Right atrium auricular region (tissue), 2 donors: ENCODE measurements at regions not wholly inside any gene's neighbourhood (a gene's known extent, or its start where the extent isn't known, plus 50 kb on each side); places are given as distances from the start of the nearest gene placed in this dataset.

Experiments
- DNase-seq: peaks from one replicate; pipeline ENCODE4 v3.0.0-alpha.2; 2019; ENCODE audit warnings: low spot score
- H3K27ac ChIP-seq, 2 donors: fragments of 200-600 bp; sonication (generic); 1 replicate in 1 of 2; 2 replicates in 1 of 2; pipeline ENCODE4 v1.5.1; 2016 to 2019
- H3K27me3 ChIP-seq, 2 donors: fragments of 200-600 bp; sonication (generic); one replicate each; pipeline versions ENCODE4 v1.5.1 to v1.6.0; 2017 to 2019
- H3K36me3 ChIP-seq: fragments of 200-600 bp; sonication (generic); one replicate; pipeline ENCODE4 v1.5.1; 2016
- H3K4me1 ChIP-seq, 2 donors: fragments of 200-600 bp; sonication (generic); one replicate each; pipeline versions ENCODE4 v1.5.1 to v1.6.0; 2017 to 2019
- H3K4me3 ChIP-seq, 2 donors: fragments of 200-600 bp; sonication (generic); 1 replicate in 1 of 2; 2 replicates in 1 of 2; pipeline ENCODE4 v1.5.1; 2017 to 2019; ENCODE audit warnings: mild to moderate bottlenecking in 1 of 2, moderate library complexity in 1 of 2
- H3K9me3 ChIP-seq, 2 donors: fragments of 200-600 bp; sonication (generic); one replicate each; pipeline ENCODE4 v1.5.1; 2019
- CTCF ChIP-seq, 2 donors: fragments of 200-600 bp; sonication (generic); IDR thresholded peaks; one replicate each; pipeline ENCODE4 v1.5.1; 2019; ENCODE audit warnings: antibody characterized with exemption in 2 of 2

GRCh38 chr14:29240066-29240465 is 473.5 kb downstream of the FOXG1 start:
- Histone ChIP-seq H3K9me3 (no peaks in the 10 kb centered on the region), H3K4me3 (no peak overlapping the region), H3K27ac (no peak overlapping the region), H3K36me3 (no peaks in the 10 kb centered on the region), H3K4me1 (no peaks in the 10 kb centered on the region), H3K27me3 (no peaks in the 10 kb centered on the region)
- DNase-seq = no peak
- TF ChIP-seq CTCF (IDR thresholded peaks at IDR 0.05) = no peak

GRCh38 chr14:29242755-29243754 is 476.5 kb downstream of the FOXG1 start:
- Histone ChIP-seq H3K27me3 (no peaks in the 10 kb centered on the region), H3K4me1 (no peaks in the 10 kb centered on the region), H3K27ac (no peak overlapping the region), H3K36me3 (no peaks in the 10 kb centered on the region), H3K9me3 (no peaks in the 10 kb centered on the region), H3K4me3 (no peak overlapping the region)
- no peak for DNase-seq
- TF ChIP-seq CTCF (IDR thresholded peaks at IDR 0.05) = no peak

- no peaks in the 10 kb centered on the region for H3K36me3 ChIP-seq
- peaks cover 0 to 4% of the 10 kb centered on the region in 2 donors for H3K9me3 ChIP-seq
- no peak for TF ChIP-seq CTCF (IDR thresholded peaks at IDR 0.05)
- H3K27ac ChIP-seq = no peak overlapping the region
- no peaks in the 10 kb centered on the region for H3K4me1 ChIP-seq
- DNase-seq = no peak
- no peaks in the 10 kb centered on the region for H3K27me3 ChIP-seq
- H3K4me3 ChIP-seq = no peak overlapping the region
Measured at GRCh38 chr14:29255692-29256091, 489.1 kb downstream of the FOXG1 start.

GRCh38 chr14:29262979-29263378 is 496.4 kb downstream of the FOXG1 start:
- H3K9me3 ChIP-seq = no peaks in the 10 kb centered on the region
- TF ChIP-seq CTCF (IDR thresholded peaks at IDR 0.05) = no peak

GRCh38 chr14:29264865-29265264 is 498.3 kb downstream of the FOXG1 start:
- TF ChIP-seq CTCF (IDR thresholded peaks at IDR 0.05) = no peak
- no peaks in the 10 kb centered on the region for H3K9me3 ChIP-seq
- no peaks in the 10 kb centered on the region for H3K36me3 ChIP-seq
- no peaks in the 10 kb centered on the region for H3K27me3 ChIP-seq
- no peak for DNase-seq
- H3K4me3 ChIP-seq = no peak overlapping the region
- no peaks in the 10 kb centered on the region for H3K4me1 ChIP-seq
- no peak overlapping the region for H3K27ac ChIP-seq

More at GRCh38 chr14:29262979-29263378, 496.4 kb downstream of the FOXG1 start:
- no peak overlapping the region for H3K27ac ChIP-seq
- no peaks in the 10 kb centered on the region for H3K4me1 ChIP-seq
- no peaks in the 10 kb centered on the region for H3K36me3 ChIP-seq
- no peak overlapping the region for H3K4me3 ChIP-seq
- no peak for DNase-seq
- no peaks in the 10 kb centered on the region for H3K27me3 ChIP-seq
